ENCODE measurements at regions not wholly inside any gene's neighbourhood (a gene's known extent, or its start where the extent isn't known, plus 50 kb on each side); places are given as distances from the start of the nearest gene placed in this dataset.
"Not testable (repeated sequence)": the region's sequence is repeated elsewhere in the genome, so short reads cannot be mapped to it uniquely, and the experiment has no call there.

GRCh38 chr14:37869633-37870032 lies 274.2 kb downstream of the TTC6 start:
- Histone ChIP-seq H4K20me1 (no peaks in the 10 kb centered on the region), H3K4me1 (no peaks in the 10 kb centered on the region; a peak in 1 of 20 replicates), H3K27me3 (no peaks in the 10 kb centered on the region), H3K4me3 (no peak overlapping the region), H3K9ac (no peak overlapping the region), H3K9me3 (replicated peaks in 1 of 11) (no peaks in the 10 kb centered on the region), H3K27ac (no peak overlapping the region), H3K36me3 (no peaks in the 10 kb centered on the region), H3K4me2 (no peak overlapping the region)
- TF ChIP-seq Cebpa-rat (IDR thresholded peaks at IDR 0.05), result no peak

DNA sequence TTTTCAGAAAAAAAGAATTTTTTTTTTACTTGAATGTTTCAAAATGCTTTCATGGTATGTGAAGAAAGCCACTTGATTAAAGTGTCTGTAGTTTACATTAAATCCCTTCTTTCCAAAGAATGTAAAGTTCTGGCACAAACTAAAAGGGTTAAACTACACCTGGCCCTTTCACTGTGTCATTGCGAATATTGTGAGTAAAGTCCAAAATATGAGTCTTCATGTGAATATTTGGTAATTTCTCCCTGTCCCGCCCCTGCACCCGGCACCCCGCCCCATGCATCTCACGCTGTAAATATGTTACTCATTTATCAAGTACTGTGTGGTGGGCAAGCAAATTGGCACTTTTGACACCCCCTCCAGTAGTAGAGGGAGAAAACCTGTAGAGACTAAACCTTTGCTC lies 274.7 kb downstream of the TTC6 start:
- TF ChIP-seq Cebpa-rat (IDR thresholded peaks at IDR 0.05), result no peak
- H3K4me3 ChIP-seq, result no peak overlapping the region

DNA sequence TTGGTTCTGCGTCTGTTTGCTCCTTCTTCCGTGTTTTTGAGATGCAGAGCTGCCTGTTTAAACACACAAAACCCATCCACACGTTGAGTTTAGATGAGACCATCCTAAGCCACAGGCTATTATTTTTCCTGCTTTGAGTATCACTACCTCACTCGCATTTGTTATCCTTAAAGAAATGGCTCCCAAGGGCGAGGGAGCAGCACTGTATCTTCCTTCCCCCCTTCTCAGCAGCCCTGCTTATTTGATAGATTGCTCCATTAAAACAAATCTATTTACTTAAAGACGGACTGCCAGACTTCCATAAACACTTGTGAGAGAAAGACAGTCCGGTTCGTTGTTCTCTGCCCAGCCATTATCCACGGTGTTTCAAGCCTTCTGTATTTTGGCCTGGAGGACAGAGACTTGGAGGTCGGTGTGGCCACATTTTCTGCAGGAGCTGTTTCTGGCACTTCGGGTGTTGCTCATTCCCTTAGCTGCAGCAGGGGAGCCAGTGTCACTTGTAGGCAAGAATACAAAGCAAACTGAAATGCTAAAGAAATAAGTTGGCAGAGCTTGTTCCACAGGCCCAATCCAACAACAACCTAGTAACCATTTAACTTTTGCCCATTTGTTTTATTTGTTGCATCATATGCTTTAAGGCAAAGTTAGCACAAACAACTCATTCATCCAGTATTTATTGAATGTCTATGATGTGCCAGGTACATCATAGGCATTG lies 275.4 kb downstream of the TTC6 start:
- no peak overlapping the region for H3K9ac ChIP-seq
- no peak overlapping the region for H3K27ac ChIP-seq
- no peaks in the 10 kb centered on the region for H3K9me3 ChIP-seq (replicated peaks in 1 of 11)
- no peak overlapping the region for H3K4me3 ChIP-seq
- peaks cover 0 to 6% (median 0%) of the 10 kb centered on the region in 10 experiments; a peak in 6 of 20 replicates for H3K4me1 ChIP-seq
- no peak for TF ChIP-seq Cebpa-rat (IDR thresholded peaks at IDR 0.05)
- no peaks in the 10 kb centered on the region for H3K27me3 ChIP-seq
- H3K36me3 ChIP-seq, result no peaks in the 10 kb centered on the region
- H3K4me2 ChIP-seq, result no peak overlapping the region
- no peaks in the 10 kb centered on the region for H4K20me1 ChIP-seq

More for the DNA sequence above, 274.7 kb downstream of the TTC6 start:
- Histone ChIP-seq H3K27ac (no peak overlapping the region), H4K20me1 (no peaks in the 10 kb centered on the region), H3K9me3 (replicated peaks in 1 of 11) (no peaks in the 10 kb centered on the region), H3K4me2 (no peak overlapping the region), H3K4me1 (peaks cover 0 to 5% (median 0%) of the 10 kb centered on the region in 10 experiments; a peak in 6 of 20 replicates), H3K27me3 (no peaks in the 10 kb centered on the region), H3K36me3 (no peaks in the 10 kb centered on the region), H3K9ac (no peak overlapping the region)

DNA sequence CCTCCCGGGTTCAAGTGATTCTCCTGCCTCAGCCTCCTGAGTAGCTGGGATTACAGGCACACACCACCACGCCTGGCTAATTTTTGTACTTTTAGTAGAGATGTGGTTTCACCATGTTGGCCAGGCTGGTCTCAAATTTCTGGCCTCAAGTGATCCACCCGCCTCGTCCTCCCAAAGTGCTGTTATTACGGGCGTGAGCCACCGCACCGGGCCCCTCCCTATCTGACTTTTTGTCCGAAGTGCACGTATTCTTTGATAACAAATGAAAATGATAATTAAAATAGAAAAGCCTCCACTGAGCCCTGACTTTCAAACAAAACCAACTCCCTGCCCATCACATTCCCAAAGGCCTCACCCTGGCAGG lies 278.6 kb downstream of the TTC6 start:
- not testable (repeated sequence) for H3K27me3 ChIP-seq; H3K4me1 ChIP-seq; H3K9ac ChIP-seq; H3K4me2 ChIP-seq; H3K36me3 ChIP-seq; H4K20me1 ChIP-seq; H3K4me3 ChIP-seq; H3K9me3 ChIP-seq (replicated peaks in 1 of 11); H3K27ac ChIP-seq

GRCh38 chr14:37874429-37875109 lies 279.1 kb downstream of the TTC6 start:
- no peak overlapping the region for H3K4me3 ChIP-seq
- H3K9ac ChIP-seq, result no peak overlapping the region
- no peaks in the 10 kb centered on the region for H3K36me3 ChIP-seq
- H3K27me3 ChIP-seq, result no peaks in the 10 kb centered on the region
- peak overlapping the region in 1 of 11 experiments; percentile 48; a peak in 3 of 22 replicates for H3K4me2 ChIP-seq
- no peaks in the 10 kb centered on the region for H3K9me3 ChIP-seq (replicated peaks in 1 of 11)
- no peak overlapping the region for H3K27ac ChIP-seq
- H3K4me1 ChIP-seq, result peaks cover 0 to 6% (median 4%) of the 10 kb centered on the region in 10 experiments; a peak in 10 of 20 replicates
- no peaks in the 10 kb centered on the region for H4K20me1 ChIP-seq
- no peak for TF ChIP-seq Cebpa-rat (IDR thresholded peaks at IDR 0.05)

GRCh38 chr14:37888234-37888633 lies 292.8 kb downstream of the TTC6 start:
- no peak overlapping the region for H3K27ac ChIP-seq
- H3K36me3 ChIP-seq, result no peaks in the 10 kb centered on the region
- H3K9ac ChIP-seq, result no peak overlapping the region
- no peaks in the 10 kb centered on the region for H3K4me1 ChIP-seq
- TF ChIP-seq Cebpa-rat (IDR thresholded peaks at IDR 0.05), result no peak
- no peaks in the 10 kb centered on the region for H4K20me1 ChIP-seq
- peaks cover 10 to 21% (median 17%) of the 10 kb centered on the region in 11 experiments; a peak in 21 of 22 replicates for H3K9me3 ChIP-seq (replicated peaks in 1 of 11)
- no peak overlapping the region for H3K4me3 ChIP-seq
- H3K27me3 ChIP-seq, result no peaks in the 10 kb centered on the region
- no peak overlapping the region for H3K4me2 ChIP-seq

GRCh38 chr14:37889087-37889486 lies 293.7 kb downstream of the TTC6 start:
- no peak overlapping the region for H3K27ac ChIP-seq
- no peak overlapping the region for H3K9ac ChIP-seq
- peaks cover 10 to 21% (median 17%) of the 10 kb centered on the region in 11 experiments; a peak in 21 of 22 replicates for H3K9me3 ChIP-seq (replicated peaks in 1 of 11)
- no peak overlapping the region for H3K4me3 ChIP-seq
- no peak overlapping the region for H3K4me2 ChIP-seq
- no peaks in the 10 kb centered on the region for H4K20me1 ChIP-seq
- H3K27me3 ChIP-seq, result no peaks in the 10 kb centered on the region
- H3K36me3 ChIP-seq, result no peaks in the 10 kb centered on the region
- H3K4me1 ChIP-seq, result no peaks in the 10 kb centered on the region
- no peak for TF ChIP-seq Cebpa-rat (IDR thresholded peaks at IDR 0.05)

- H3K27ac ChIP-seq, result no peak overlapping the region
- TF ChIP-seq Cebpa-rat (IDR thresholded peaks at IDR 0.05), result no peak
- H3K9me3 ChIP-seq (replicated peaks in 1 of 11), result peaks cover 10 to 21% (median 17%) of the 10 kb centered on the region in 11 experiments; a peak in 21 of 22 replicates
Measured at GRCh38 chr14:37890095-37890494, 294.7 kb downstream of the TTC6 start.

GRCh38 chr14:37891500-37891899 lies 296.1 kb downstream of the TTC6 start:
- not testable (repeated sequence) for H3K36me3 ChIP-seq, H4K20me1 ChIP-seq, H3K4me3 ChIP-seq, H3K27me3 ChIP-seq, H3K4me2 ChIP-seq, H3K27ac ChIP-seq, H3K9ac ChIP-seq, H3K4me1 ChIP-seq
- peaks cover 10 to 21% (median 17%) of the 10 kb centered on the region in 11 experiments; a peak in 21 of 22 replicates for H3K9me3 ChIP-seq (replicated peaks in 1 of 11)

More at GRCh38 chr14:37890095-37890494, 294.7 kb downstream of the TTC6 start:
- no peaks in the 10 kb centered on the region for H3K4me1 ChIP-seq
- no peaks in the 10 kb centered on the region for H3K36me3 ChIP-seq
- H3K4me3 ChIP-seq, result no peak overlapping the region
- no peak overlapping the region for H3K9ac ChIP-seq
- no peaks in the 10 kb centered on the region for H3K27me3 ChIP-seq
- H4K20me1 ChIP-seq, result no peaks in the 10 kb centered on the region
- H3K4me2 ChIP-seq, result no peak overlapping the region

DNA sequence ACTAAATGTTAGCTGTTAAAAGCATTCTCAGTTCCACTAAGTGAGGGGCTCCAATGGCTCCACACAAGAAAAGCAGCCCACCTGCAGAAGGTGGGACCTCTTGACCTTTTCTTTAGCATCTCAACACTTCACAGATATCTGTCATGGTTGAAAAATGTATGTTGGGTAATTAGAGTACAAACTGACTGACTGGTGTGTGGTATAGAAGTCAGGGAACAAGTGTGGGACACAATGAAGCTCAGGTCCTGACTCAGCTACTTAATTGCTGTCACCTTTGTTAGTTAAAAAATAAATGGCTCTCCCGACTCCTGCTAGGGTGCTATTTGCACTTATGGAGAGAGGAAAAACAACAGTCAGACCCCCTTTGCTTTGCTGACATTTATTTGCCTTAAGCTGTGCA lies 299.0 kb downstream of the TTC6 start:
- Histone ChIP-seq H4K20me1 (no peaks in the 10 kb centered on the region), H3K36me3 (no peaks in the 10 kb centered on the region), H3K27me3 (no peaks in the 10 kb centered on the region), H3K9ac (no peak overlapping the region), H3K4me1 (no peaks in the 10 kb centered on the region), H3K4me2 (no peak overlapping the region), H3K4me3 (no peak overlapping the region), H3K27ac (no peak overlapping the region), H3K9me3 (replicated peaks in 1 of 11) (peaks cover 10 to 21% (median 17%) of the 10 kb centered on the region in 11 experiments; a peak in 21 of 22 replicates)
- TF ChIP-seq Cebpa-rat (IDR thresholded peaks at IDR 0.05), result no peak
